ENCODE measurements at regions not wholly inside any gene's neighbourhood (a gene's known extent, or its start where the extent isn't known, plus 50 kb on each side); places are given as distances from the start of the nearest gene placed in this dataset.

- no peak for DNase-seq (ENCODE audit: low spot score)
Measured at GRCh38 chr2:167900435-167901114, 346.8 kb downstream of the STK39 start.

GRCh38 chr2:167898340-167898739, 349.1 kb downstream of the STK39 start:
- no peak for DNase-seq (ENCODE audit: low spot score)

- DNase-seq (ENCODE audit: low spot score), result no peak
Measured at GRCh38 chr2:167891841-167892240, 355.6 kb downstream of the STK39 start.

GRCh38 chr2:167890739-167891138, 356.7 kb downstream of the STK39 start:
- no peak for DNase-seq (ENCODE audit: low spot score)

GRCh38 chr2:167880415-167880814, 367.0 kb downstream of the STK39 start:
- DNase-seq (ENCODE audit: low spot score), result no peak

- no peak for DNase-seq (ENCODE audit: low spot score)
Measured at GRCh38 chr2:167875529-167875928, 371.9 kb downstream of the STK39 start.

- DNase-seq (ENCODE audit: low spot score), result no peak
Measured at GRCh38 chr2:167874812-167875211, 372.6 kb downstream of the STK39 start.

GRCh38 chr2:167871286-167871685, 376.1 kb downstream of the STK39 start:
- no peak for DNase-seq (ENCODE audit: low spot score)

GRCh38 chr2:167869200-167869599, 378.2 kb downstream of the STK39 start:
- DNase-seq (ENCODE audit: low spot score), result no peak

- DNase-seq (ENCODE audit: low spot score), result no peak
Measured at GRCh38 chr2:167863377-167863776, 384.0 kb downstream of the STK39 start.

GRCh38 chr2:167862782-167863181, 384.6 kb downstream of the STK39 start:
- DNase-seq (ENCODE audit: low spot score), result no peak

- no peak for DNase-seq (ENCODE audit: low spot score)
Measured at GRCh38 chr2:167862296-167862695, 385.1 kb downstream of the STK39 start.

GRCh38 chr2:167861574-167862193, 385.7 kb downstream of the STK39 start:
- no peak for DNase-seq (ENCODE audit: low spot score)

GRCh38 chr2:167860082-167860481, 387.3 kb downstream of the STK39 start:
- DNase-seq (ENCODE audit: low spot score), result no peak

- DNase-seq (ENCODE audit: low spot score), result no peak
Measured at GRCh38 chr2:167859676-167860075, 387.7 kb downstream of the STK39 start.

GRCh38 chr2:167858086-167858485, 389.3 kb downstream of the STK39 start:
- DNase-seq (ENCODE audit: low spot score), result no peak

GRCh38 chr2:167857416-167857815, 390.0 kb downstream of the STK39 start:
- no peak for DNase-seq (ENCODE audit: low spot score)

GRCh38 chr2:167856190-167856589, 391.2 kb downstream of the STK39 start:
- DNase-seq (ENCODE audit: low spot score), result no peak

GRCh38 chr2:167855211-167855610, 392.2 kb downstream of the STK39 start:
- DNase-seq (ENCODE audit: low spot score), result no peak

- DNase-seq (ENCODE audit: low spot score), result no peak
Measured at GRCh38 chr2:167853717-167854116, 393.7 kb downstream of the STK39 start.

GRCh38 chr2:167851876-167852275, 395.5 kb downstream of the STK39 start:
- no peak for DNase-seq (ENCODE audit: low spot score)

GRCh38 chr2:167851323-167851860, 396.0 kb downstream of the STK39 start:
- no peak for DNase-seq (ENCODE audit: low spot score)

- DNase-seq (ENCODE audit: low spot score), result no peak
Measured at GRCh38 chr2:167844714-167845530, 402.5 kb downstream of the STK39 start.

Data from mucosa of gallbladder (tissue), 1 donor.